ENCODE measurements at regions not wholly inside any gene's neighbourhood (a gene's known extent, or its start where the extent isn't known, plus 50 kb on each side); places are given as distances from the start of the nearest gene placed in this dataset.

GRCh38 chr6:22412994-22413393 lies 116.2 kb upstream of the PRL start:
- no peak overlapping the region for H3K4me3 ChIP-seq (ENCODE audit: control insufficient read depth in 1 of 7, extremely low read depth in 1 of 7, insufficient read depth in 4 of 7, low read depth in 2 of 7, low read length in 6 of 7)
- 94% methylated on average over 2 of the region's 2 CpGs for WGBS (ENCODE audit: insufficient coverage)
- H3K36me3 ChIP-seq (ENCODE audit: control insufficient read depth in 4 of 4, insufficient read depth in 4 of 4, low read length in 3 of 4) = no peaks in the 10 kb centered on the region
- peaks cover 0 to 3% (median 1%) of the 10 kb centered on the region in 5 experiments for H3K9me3 ChIP-seq (ENCODE audit: control extremely low read depth in 1 of 5, control insufficient read depth in 4 of 5, insufficient read depth in 2 of 5, low read depth in 1 of 5, low read length in 4 of 5)
- no peaks in the 10 kb centered on the region for H3K4me1 ChIP-seq (ENCODE audit: control extremely low read depth in 1 of 4, control insufficient read depth in 4 of 4, insufficient read depth in 4 of 4, low read length in 3 of 4)
- ChIA-PET CTCF (no interaction called here), POLR2A (no interaction called here)
- no peaks in the 10 kb centered on the region for H3K27me3 ChIP-seq (replicated peaks in 2 of 5; ENCODE audit: control insufficient read depth in 4 of 5, insufficient read depth in 5 of 5, low read length in 4 of 5)
- no peak overlapping the region for H3K27ac ChIP-seq (ENCODE audit: insufficient read depth in 1 of 2, low read depth in 1 of 2, low read length in 2 of 2, poor library complexity in 1 of 2, severe bottlenecking in 2 of 2)
- DNase-seq = no peak

GRCh38 chr6:22413681-22414311 lies 117.0 kb upstream of the PRL start:
- CTCF ChIA-PET = no interaction called here
- H3K4me1 ChIP-seq (ENCODE audit: control extremely low read depth in 1 of 4, control insufficient read depth in 4 of 4, insufficient read depth in 4 of 4, low read length in 3 of 4) = no peaks in the 10 kb centered on the region
- WGBS (ENCODE audit: insufficient coverage) = 92% methylated on average over 2 of the region's 6 CpGs
- no peaks in the 10 kb centered on the region for H3K36me3 ChIP-seq (ENCODE audit: control insufficient read depth in 4 of 4, insufficient read depth in 4 of 4, low read length in 3 of 4)
- no peaks in the 10 kb centered on the region for H3K27me3 ChIP-seq (replicated peaks in 2 of 5; ENCODE audit: control insufficient read depth in 4 of 5, insufficient read depth in 5 of 5, low read length in 4 of 5)
- H3K4me3 ChIP-seq (ENCODE audit: control insufficient read depth in 1 of 7, extremely low read depth in 1 of 7, insufficient read depth in 4 of 7, low read depth in 2 of 7, low read length in 6 of 7) = no peak overlapping the region
- DNase-seq = no peak
- peaks cover 0 to 11% (median 2%) of the 10 kb centered on the region in 5 experiments for H3K9me3 ChIP-seq (ENCODE audit: control extremely low read depth in 1 of 5, control insufficient read depth in 4 of 5, insufficient read depth in 2 of 5, low read depth in 1 of 5, low read length in 4 of 5)
- H3K27ac ChIP-seq (ENCODE audit: insufficient read depth in 1 of 2, low read depth in 1 of 2, low read length in 2 of 2, poor library complexity in 1 of 2, severe bottlenecking in 2 of 2) = no peak overlapping the region
- POLR2A ChIA-PET = no interaction called here

- Histone ChIP-seq H3K4me1 (ENCODE audit: control extremely low read depth in 1 of 4, control insufficient read depth in 4 of 4, insufficient read depth in 4 of 4, low read length in 3 of 4) (no peaks in the 10 kb centered on the region), H3K4me3 (ENCODE audit: control insufficient read depth in 1 of 7, extremely low read depth in 1 of 7, insufficient read depth in 4 of 7, low read depth in 2 of 7, low read length in 6 of 7) (no peak overlapping the region), H3K27me3 (replicated peaks in 2 of 5; ENCODE audit: control insufficient read depth in 4 of 5, insufficient read depth in 5 of 5, low read length in 4 of 5) (no peaks in the 10 kb centered on the region), H3K27ac (ENCODE audit: insufficient read depth in 1 of 2, low read depth in 1 of 2, low read length in 2 of 2, poor library complexity in 1 of 2, severe bottlenecking in 2 of 2) (no peak overlapping the region), H3K36me3 (ENCODE audit: control insufficient read depth in 4 of 4, insufficient read depth in 4 of 4, low read length in 3 of 4) (no peaks in the 10 kb centered on the region), H3K9me3 (ENCODE audit: control extremely low read depth in 1 of 5, control insufficient read depth in 4 of 5, insufficient read depth in 2 of 5, low read depth in 1 of 5, low read length in 4 of 5) (peaks cover 0 to 19% (median 2%) of the 10 kb centered on the region in 5 experiments)
- no CpG with 5 or more reads among the region's 1 CpG for WGBS (ENCODE audit: insufficient coverage)
- CTCF ChIA-PET = no interaction called here
- no peak for DNase-seq
- POLR2A ChIA-PET = no interaction called here
These were observed 121.9 kb upstream of the PRL start for GRCh38 chr6:22418714-22419113.

GRCh38 chr6:22421198-22421597 lies 124.4 kb upstream of the PRL start:
- Histone ChIP-seq H3K27ac (ENCODE audit: insufficient read depth in 1 of 2, low read depth in 1 of 2, low read length in 2 of 2, poor library complexity in 1 of 2, severe bottlenecking in 2 of 2) (no peak overlapping the region), H3K4me3 (ENCODE audit: control insufficient read depth in 1 of 7, extremely low read depth in 1 of 7, insufficient read depth in 4 of 7, low read depth in 2 of 7, low read length in 6 of 7) (no peak overlapping the region), H3K4me1 (ENCODE audit: control extremely low read depth in 1 of 4, control insufficient read depth in 4 of 4, insufficient read depth in 4 of 4, low read length in 3 of 4) (no peaks in the 10 kb centered on the region), H3K36me3 (ENCODE audit: control insufficient read depth in 4 of 4, insufficient read depth in 4 of 4, low read length in 3 of 4) (no peaks in the 10 kb centered on the region), H3K27me3 (replicated peaks in 2 of 5; ENCODE audit: control insufficient read depth in 4 of 5, insufficient read depth in 5 of 5, low read length in 4 of 5) (no peaks in the 10 kb centered on the region), H3K9me3 (ENCODE audit: control extremely low read depth in 1 of 5, control insufficient read depth in 4 of 5, insufficient read depth in 2 of 5, low read depth in 1 of 5, low read length in 4 of 5) (peaks cover 0 to 19% (median 2%) of the 10 kb centered on the region in 5 experiments)
- DNase-seq = no peak
- 80% methylated on average over 1 of the region's 2 CpGs for WGBS (ENCODE audit: insufficient coverage)
- ChIA-PET CTCF (no interaction called here), POLR2A (no interaction called here)

GRCh38 chr6:22424196-22424595 lies 127.4 kb upstream of the PRL start:
- peaks cover 0 to 8% (median 0%) of the 10 kb centered on the region in 5 experiments for H3K9me3 ChIP-seq (ENCODE audit: control extremely low read depth in 1 of 5, control insufficient read depth in 4 of 5, insufficient read depth in 2 of 5, low read depth in 1 of 5, low read length in 4 of 5)
- H3K4me1 ChIP-seq (ENCODE audit: control extremely low read depth in 1 of 4, control insufficient read depth in 4 of 4, insufficient read depth in 4 of 4, low read length in 3 of 4) = no peaks in the 10 kb centered on the region
- ChIA-PET CTCF (no interaction called here), POLR2A (no interaction called here)
- no peaks in the 10 kb centered on the region for H3K27me3 ChIP-seq (replicated peaks in 2 of 5; ENCODE audit: control insufficient read depth in 4 of 5, insufficient read depth in 5 of 5, low read length in 4 of 5)
- H3K36me3 ChIP-seq (ENCODE audit: control insufficient read depth in 4 of 4, insufficient read depth in 4 of 4, low read length in 3 of 4) = no peaks in the 10 kb centered on the region
- WGBS (ENCODE audit: insufficient coverage) = 83% methylated on average over 1 of the region's 2 CpGs
- no peak overlapping the region for H3K4me3 ChIP-seq (ENCODE audit: control insufficient read depth in 1 of 7, extremely low read depth in 1 of 7, insufficient read depth in 4 of 7, low read depth in 2 of 7, low read length in 6 of 7)
- no peak overlapping the region for H3K27ac ChIP-seq (ENCODE audit: insufficient read depth in 1 of 2, low read depth in 1 of 2, low read length in 2 of 2, poor library complexity in 1 of 2, severe bottlenecking in 2 of 2)
- DNase-seq = no peak

- ChIA-PET CTCF (no interaction called here), POLR2A (interaction anchor here (0.7 kb wide), 1 partner anchor 1856 kb away, joined by 3 read pairs; no protein-coding TSS in a partner anchor)
- no peak overlapping the region for H3K4me3 ChIP-seq (ENCODE audit: control insufficient read depth in 1 of 7, extremely low read depth in 1 of 7, insufficient read depth in 4 of 7, low read depth in 2 of 7, low read length in 6 of 7)
- H3K27me3 ChIP-seq (replicated peaks in 2 of 5; ENCODE audit: control insufficient read depth in 4 of 5, insufficient read depth in 5 of 5, low read length in 4 of 5) = no peaks in the 10 kb centered on the region
- H3K36me3 ChIP-seq (ENCODE audit: control insufficient read depth in 4 of 4, insufficient read depth in 4 of 4, low read length in 3 of 4) = no peaks in the 10 kb centered on the region
- no peaks in the 10 kb centered on the region for H3K4me1 ChIP-seq (ENCODE audit: control extremely low read depth in 1 of 4, control insufficient read depth in 4 of 4, insufficient read depth in 4 of 4, low read length in 3 of 4)
- no peaks in the 10 kb centered on the region for H3K9me3 ChIP-seq (ENCODE audit: control extremely low read depth in 1 of 5, control insufficient read depth in 4 of 5, insufficient read depth in 2 of 5, low read depth in 1 of 5, low read length in 4 of 5)
- H3K27ac ChIP-seq (ENCODE audit: insufficient read depth in 1 of 2, low read depth in 1 of 2, low read length in 2 of 2, poor library complexity in 1 of 2, severe bottlenecking in 2 of 2) = no peak overlapping the region
- 100% methylated on average over 1 of the region's 2 CpGs for WGBS (ENCODE audit: insufficient coverage)
- DNase-seq = no peak
These were observed 135.2 kb upstream of the PRL start for GRCh38 chr6:22432060-22432459.

GRCh38 chr6:22433745-22434144 lies 135.6 kb upstream of the HDGFL1 start:
- no peak for DNase-seq
- CTCF ChIA-PET = no interaction called here
- Histone ChIP-seq H3K27ac (ENCODE audit: insufficient read depth in 1 of 2, low read depth in 1 of 2, low read length in 2 of 2, poor library complexity in 1 of 2, severe bottlenecking in 2 of 2) (no peak overlapping the region), H3K4me3 (ENCODE audit: control insufficient read depth in 1 of 7, extremely low read depth in 1 of 7, insufficient read depth in 4 of 7, low read depth in 2 of 7, low read length in 6 of 7) (no peak overlapping the region), H3K9me3 (ENCODE audit: control extremely low read depth in 1 of 5, control insufficient read depth in 4 of 5, insufficient read depth in 2 of 5, low read depth in 1 of 5, low read length in 4 of 5) (no peaks in the 10 kb centered on the region), H3K4me1 (ENCODE audit: control extremely low read depth in 1 of 4, control insufficient read depth in 4 of 4, insufficient read depth in 4 of 4, low read length in 3 of 4) (no peaks in the 10 kb centered on the region), H3K36me3 (ENCODE audit: control insufficient read depth in 4 of 4, insufficient read depth in 4 of 4, low read length in 3 of 4) (no peaks in the 10 kb centered on the region), H3K27me3 (replicated peaks in 2 of 5; ENCODE audit: control insufficient read depth in 4 of 5, insufficient read depth in 5 of 5, low read length in 4 of 5) (no peaks in the 10 kb centered on the region)
- WGBS (ENCODE audit: insufficient coverage) = 100% methylated on average over 4 of the region's 6 CpGs
- POLR2A ChIA-PET = interaction anchor here (0.6 kb wide), 1 partner anchor 1299 kb away, joined by 4 read pairs; no protein-coding TSS in a partner anchor
